ENCODE measurements at regions not wholly inside any gene's neighbourhood (a gene's known extent, or its start where the extent isn't known, plus 50 kb on each side); places are given as distances from the start of the nearest gene placed in this dataset.

DNA sequence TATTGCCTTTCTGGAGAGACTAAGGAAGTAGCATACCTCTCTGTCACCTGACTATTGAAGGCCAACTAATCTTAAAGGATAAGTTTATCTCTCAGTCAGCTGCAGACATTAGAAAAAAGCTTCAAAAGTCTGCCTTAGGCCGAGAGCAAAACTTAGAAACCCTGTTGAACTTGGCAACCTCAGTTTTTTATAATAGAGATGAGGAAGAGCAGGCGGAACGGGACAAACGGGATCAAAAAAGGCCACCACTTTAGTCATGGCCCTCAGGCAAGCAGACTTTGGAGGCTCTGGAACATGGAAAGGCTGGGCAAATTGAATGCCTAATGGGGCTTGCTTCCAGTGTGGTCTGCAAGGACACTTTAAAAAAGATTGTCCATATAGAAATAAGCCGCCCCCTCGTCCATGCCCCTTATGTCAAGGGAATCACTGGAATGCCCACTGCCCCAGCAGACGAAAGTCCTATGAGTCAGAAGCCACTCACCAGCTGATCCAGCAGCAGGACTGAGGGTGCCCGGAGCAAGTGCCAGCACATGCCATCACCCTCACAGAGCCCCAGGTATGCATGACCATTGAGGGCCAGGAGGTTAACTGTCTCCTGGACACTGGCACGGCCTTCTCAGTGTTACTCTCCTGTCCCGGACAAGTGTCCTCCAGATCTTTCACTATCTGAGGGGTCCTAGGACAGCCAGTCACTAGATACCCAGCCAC, 61.5 kb upstream of the FAM98A start:
- Mint-ChIP-seq H3K27ac (no peak overlapping the region), H3K27me3 (ENCODE audit: low read depth in 3 of 3) (peaks cover 0 to 3% (median 0%) of the 10 kb centered on the region in 3 donors), H3K9me3 (peaks cover 3 to 21% (median 16%) of the 10 kb centered on the region in 7 donors), H3K4me1 (no peaks in the 10 kb centered on the region), H3K36me3 (no peaks in the 10 kb centered on the region), H3K4me3 (no peak overlapping the region)
- H3K36me3 ChIP-seq (replicated peaks in 1 of 2; ENCODE audit: control insufficient read depth in 1 of 2, insufficient read depth in 2 of 2, low read length in 2 of 2): no peaks in the 10 kb centered on the region
- H3K27ac ChIP-seq (ENCODE audit: low read depth in 1 of 2, low read length in 2 of 2): no peak overlapping the region
- H3K4me1 ChIP-seq (ENCODE audit: control insufficient read depth in 1 of 2, insufficient read depth in 2 of 2, low read length in 2 of 2): no peaks in the 10 kb centered on the region
- no peaks in the 10 kb centered on the region for H3K27me3 ChIP-seq (ENCODE audit: control insufficient read depth in 2 of 2, insufficient read depth in 2 of 2, low read length in 2 of 2)
- no peak overlapping the region for H3K9ac ChIP-seq (ENCODE audit: insufficient read depth, low read length, poor library complexity, severe bottlenecking)
- peaks cover 2 to 21% of the 10 kb centered on the region in 2 donors for H3K9me3 ChIP-seq (replicated peaks in 1 of 2; ENCODE audit: control insufficient read depth in 1 of 2, insufficient read depth in 1 of 2, low read length in 2 of 2)
- 86% methylated on average over 10 of the region's 10 CpGs for WGBS (ENCODE audit: insufficient coverage)
- H2AFZ ChIP-seq (ENCODE audit: insufficient read depth, low read depth, low read length, poor library complexity, severe bottlenecking): no peak overlapping the region
- TF ChIP-seq, protein P1, sequence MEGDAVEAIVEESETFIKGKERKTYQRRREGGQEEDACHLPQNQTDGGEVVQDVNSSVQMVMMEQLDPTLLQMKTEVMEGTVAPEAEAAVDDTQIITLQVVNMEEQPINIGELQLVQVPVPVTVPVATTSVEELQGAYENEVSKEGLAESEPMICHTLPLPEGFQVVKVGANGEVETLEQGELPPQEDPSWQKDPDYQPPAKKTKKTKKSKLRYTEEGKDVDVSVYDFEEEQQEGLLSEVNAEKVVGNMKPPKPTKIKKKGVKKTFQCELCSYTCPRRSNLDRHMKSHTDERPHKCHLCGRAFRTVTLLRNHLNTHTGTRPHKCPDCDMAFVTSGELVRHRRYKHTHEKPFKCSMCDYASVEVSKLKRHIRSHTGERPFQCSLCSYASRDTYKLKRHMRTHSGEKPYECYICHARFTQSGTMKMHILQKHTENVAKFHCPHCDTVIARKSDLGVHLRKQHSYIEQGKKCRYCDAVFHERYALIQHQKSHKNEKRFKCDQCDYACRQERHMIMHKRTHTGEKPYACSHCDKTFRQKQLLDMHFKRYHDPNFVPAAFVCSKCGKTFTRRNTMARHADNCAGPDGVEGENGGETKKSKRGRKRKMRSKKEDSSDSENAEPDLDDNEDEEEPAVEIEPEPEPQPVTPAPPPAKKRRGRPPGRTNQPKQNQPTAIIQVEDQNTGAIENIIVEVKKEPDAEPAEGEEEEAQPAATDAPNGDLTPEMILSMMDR (IDR thresholded peaks at IDR 0.05): no peak
- intact Hi-C loops (cut with micrococcal nuclease): no loop called here
- no peaks in the 10 kb centered on the region for H3K79me2 ChIP-seq (ENCODE audit: insufficient read depth, low read length)
- H3K4me3 ChIP-seq (replicated peaks in 1 of 3; ENCODE audit: low read depth in 2 of 3, low read length in 3 of 3): no peak overlapping the region
- DNase-seq: no peak
- no peak overlapping the region for H3K4me2 ChIP-seq (replicated peaks; ENCODE audit: extremely low read depth, low read length, poor library complexity, severe bottlenecking)
- H4K20me1 ChIP-seq (ENCODE audit: insufficient read depth, low read length): no peaks in the 10 kb centered on the region

DNA sequence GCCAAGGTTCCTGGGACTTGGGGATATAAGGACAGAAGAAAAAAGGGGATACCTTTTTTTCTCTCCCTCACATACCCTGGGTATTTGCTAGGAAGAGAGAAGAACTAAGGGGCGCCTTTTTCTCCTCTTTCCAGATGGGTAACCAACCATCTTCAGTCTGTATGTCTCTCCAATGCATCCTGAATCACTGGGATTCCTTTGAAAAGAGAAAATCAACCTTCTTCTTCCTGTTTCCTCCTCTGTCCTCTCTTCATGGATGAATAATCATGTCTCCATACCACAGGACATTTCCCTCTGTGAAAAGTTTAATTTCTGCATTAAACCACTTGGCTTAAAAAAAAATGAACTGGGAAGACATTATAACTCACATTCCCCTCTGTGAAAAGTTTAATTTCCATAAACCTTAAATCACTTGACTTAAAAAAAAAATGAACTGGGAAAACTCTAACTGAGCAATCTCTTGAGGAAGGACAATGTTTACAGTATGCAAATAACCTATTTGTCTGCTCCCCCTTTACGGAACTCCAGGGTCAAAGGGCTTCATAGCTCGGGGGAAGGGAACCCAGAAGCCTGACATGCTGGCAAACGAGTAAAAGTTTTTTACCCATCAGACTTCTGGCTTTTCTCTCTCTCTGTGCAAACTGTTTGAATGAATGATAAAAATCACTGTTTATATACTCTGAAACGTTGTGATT, 56.7 kb upstream of the FAM98A start:
- H3K36me3 Mint-ChIP-seq: no peaks in the 10 kb centered on the region
- intact Hi-C loops (cut with micrococcal nuclease): no loop called here
- H3K27ac ChIP-seq (ENCODE audit: low read depth in 1 of 2, low read length in 2 of 2): no peak overlapping the region
- H3K36me3 ChIP-seq (replicated peaks in 1 of 2; ENCODE audit: control insufficient read depth in 1 of 2, insufficient read depth in 2 of 2, low read length in 2 of 2): no peaks in the 10 kb centered on the region
- peaks cover 0 to 3% (median 0%) of the 10 kb centered on the region in 3 donors for H3K27me3 Mint-ChIP-seq (ENCODE audit: low read depth in 3 of 3)
- no peaks in the 10 kb centered on the region for H3K79me2 ChIP-seq (ENCODE audit: insufficient read depth, low read length)
- peaks cover 6 to 15% of the 10 kb centered on the region in 2 donors for H3K9me3 ChIP-seq (replicated peaks in 1 of 2; ENCODE audit: control insufficient read depth in 1 of 2, insufficient read depth in 1 of 2, low read length in 2 of 2)
- TF ChIP-seq, protein P1 (IDR thresholded peaks at IDR 0.05): no peak
- no peaks in the 10 kb centered on the region for H3K4me1 ChIP-seq (ENCODE audit: control insufficient read depth in 1 of 2, insufficient read depth in 2 of 2, low read length in 2 of 2)
- no peaks in the 10 kb centered on the region for H4K20me1 ChIP-seq (ENCODE audit: insufficient read depth, low read length)
- no peak for DNase-seq
- no peak overlapping the region for H3K4me3 Mint-ChIP-seq
- 100% methylated on average over 1 of the region's 5 CpGs for WGBS (ENCODE audit: insufficient coverage)
- H3K4me3 ChIP-seq (replicated peaks in 1 of 3; ENCODE audit: low read depth in 2 of 3, low read length in 3 of 3): no peak overlapping the region
- H3K4me2 ChIP-seq (replicated peaks; ENCODE audit: extremely low read depth, low read length, poor library complexity, severe bottlenecking): no peak overlapping the region
- no peak overlapping the region for H3K9ac ChIP-seq (ENCODE audit: insufficient read depth, low read length, poor library complexity, severe bottlenecking)
- H3K9me3 Mint-ChIP-seq: peaks cover 3 to 28% (median 7%) of the 10 kb centered on the region in 7 donors
- H3K4me1 Mint-ChIP-seq: no peaks in the 10 kb centered on the region
- H3K27me3 ChIP-seq (ENCODE audit: control insufficient read depth in 2 of 2, insufficient read depth in 2 of 2, low read length in 2 of 2): no peaks in the 10 kb centered on the region
- no peak overlapping the region for H3K27ac Mint-ChIP-seq
- H2AFZ ChIP-seq (ENCODE audit: insufficient read depth, low read depth, low read length, poor library complexity, severe bottlenecking): no peak overlapping the region

Measured in CD14-positive monocyte (primary cell).